Mesodermal cell (in vitro differentiated cells): ENCODE measurements at regions not wholly inside any gene's neighbourhood (a gene's known extent, or its start where the extent isn't known, plus 50 kb on each side); places are given as distances from the start of the nearest gene placed in this dataset.

Experiments
- H3K27ac ChIP-seq: 2 replicates; pipeline ENCODE4 v1.7.0; 2013; ENCODE audit warnings: mild to moderate bottlenecking, low read depth, low read length, moderate library complexity; ENCODE audit not compliant: severe bottlenecking
- H3K36me3 ChIP-seq: 2 replicates; pipeline ENCODE4 v1.7.1; 2013; ENCODE audit warnings: mild to moderate bottlenecking, low read length, moderate library complexity; ENCODE audit not compliant: control insufficient read depth, insufficient read depth
- H3K4me1 ChIP-seq: one replicate; pipeline ENCODE4 v1.7.1; 2013; ENCODE audit warnings: mild to moderate bottlenecking, low read length; ENCODE audit not compliant: insufficient read depth, control insufficient read depth, poor library complexity, severe bottlenecking
- H3K4me3 ChIP-seq: 2 replicates; pipeline ENCODE4 v1.7.0; 2013; ENCODE audit warnings: low read length, control low read depth, mild to moderate bottlenecking; ENCODE audit not compliant: insufficient read depth, poor library complexity, severe bottlenecking; ENCODE audit errors: extremely low read depth
- H3K9me3 ChIP-seq: 2 replicates; pipeline ENCODE4 v1.7.1; 2013; ENCODE audit warnings: mild to moderate bottlenecking, low read length, moderate library complexity; ENCODE audit not compliant: control insufficient read depth
- WGBS, 2 experiments: methylation state at CpG; one replicate each; pipeline ENCODE4 v1.1.5; 2013; ENCODE audit warnings: missing lambda C conversion rate in 2 of 2; ENCODE audit not compliant: insufficient coverage in 2 of 2; 5-methylcytosine and 5-hydroxymethylcytosine counted together

- Histone ChIP-seq H3K9me3 (peaks cover 1% of the 10 kb centered on the region), H3K4me1 (no peaks in the 10 kb centered on the region), H3K4me3 (no peak overlapping the region), H3K36me3 (no peaks in the 10 kb centered on the region), H3K27ac (no peak overlapping the region)
- 93 to 100% methylated on average over 2 to 4 of the region's 4 CpGs for WGBS, 2 experiments
Observed at GRCh38 chr17:13073018-13073417, 55.2 kb upstream of the ELAC2 start.

GRCh38 chr17:13070732-13071131 is 52.9 kb upstream of the ELAC2 start:
- Histone ChIP-seq H3K4me3 (no peak overlapping the region), H3K4me1 (no peaks in the 10 kb centered on the region), H3K27ac (no peak overlapping the region), H3K9me3 (peaks cover 7% of the 10 kb centered on the region), H3K36me3 (no peaks in the 10 kb centered on the region)
- WGBS, 2 experiments: 83 to 97% methylated on average over 2 of the region's 2 CpGs

DNA sequence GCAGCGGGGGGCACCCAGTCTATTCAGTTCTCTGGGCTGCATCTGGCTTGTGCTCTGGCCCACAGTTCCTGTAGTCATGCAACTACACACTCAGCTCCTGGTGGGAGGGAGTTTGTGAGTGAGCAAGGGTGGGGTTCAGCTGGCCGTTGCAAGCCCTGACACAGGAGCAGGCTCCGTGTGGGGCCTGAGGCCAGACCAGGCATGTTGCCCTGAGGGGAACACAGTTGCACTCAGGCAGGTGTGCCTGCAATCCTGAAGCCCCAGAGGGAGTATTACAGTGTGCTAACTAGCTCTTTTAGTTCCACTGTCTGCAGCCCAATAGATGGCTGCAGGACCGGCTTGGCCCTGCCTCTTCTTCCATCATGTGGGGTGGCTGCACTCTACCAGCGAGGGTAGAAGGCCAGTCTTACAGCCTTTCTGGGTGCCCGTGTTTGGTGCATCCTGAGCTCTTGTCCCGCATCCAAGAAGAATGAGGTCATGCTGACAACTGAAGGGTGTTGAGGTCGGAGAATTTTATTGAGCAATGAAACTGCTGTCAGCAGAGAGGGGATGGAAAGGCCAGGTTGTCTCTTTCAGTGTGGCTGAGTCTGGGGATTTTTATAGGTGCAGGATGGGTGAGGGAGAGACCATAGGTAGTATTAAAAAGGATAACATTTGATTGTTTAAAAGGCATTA is 49.9 kb upstream of the ELAC2 start:
- H3K36me3 ChIP-seq: no peaks in the 10 kb centered on the region
- H3K9me3 ChIP-seq: peaks cover 7% of the 10 kb centered on the region
- 77 to 78% methylated on average over 7 of the region's 8 CpGs for WGBS, 2 experiments
- no peaks in the 10 kb centered on the region for H3K4me1 ChIP-seq
- no peak overlapping the region for H3K4me3 ChIP-seq
- no peak overlapping the region for H3K27ac ChIP-seq
